Activated T-cell treated with anti-CD3 and anti-CD28 coated beads, Interleukin-2, amount 50 U/mL, for 1 hour (primary cell): ENCODE measurements at regions not wholly inside any gene's neighbourhood (a gene's known extent, or its start where the extent isn't known, plus 50 kb on each side); places are given as distances from the start of the nearest gene placed in this dataset.

Source experiments
- DNase-seq: peaks from one replicate; pipeline ENCODE4 v3.0.0-alpha.2; 2020

- no peak for DNase-seq
These were observed 237.0 kb upstream of the CDH9 start for GRCh38 chr5:27275345-27275744.

GRCh38 chr5:27269766-27270165 lies 231.4 kb upstream of the CDH9 start:
- no peak for DNase-seq

- no peak for DNase-seq
These were observed 228.9 kb upstream of the CDH9 start for GRCh38 chr5:27267209-27267824.

- DNase-seq, result no peak
These were observed 227.8 kb upstream of the CDH9 start for GRCh38 chr5:27266184-27266583.

GRCh38 chr5:27257696-27258095 lies 219.3 kb upstream of the CDH9 start:
- DNase-seq, result no peak

GRCh38 chr5:27252911-27253310 lies 214.5 kb upstream of the CDH9 start:
- DNase-seq, result no peak

GRCh38 chr5:27242258-27242626 lies 203.9 kb upstream of the CDH9 start:
- DNase-seq, result no peak

- DNase-seq, result no peak
These were observed 203.3 kb upstream of the CDH9 start for GRCh38 chr5:27241564-27242257.

GRCh38 chr5:27240791-27241190 lies 202.4 kb upstream of the CDH9 start:
- DNase-seq, result no peak

- DNase-seq, result no peak
These were observed 196.5 kb upstream of the CDH9 start for GRCh38 chr5:27234916-27235315.

- DNase-seq, result no peak
These were observed 183.0 kb upstream of the CDH9 start for GRCh38 chr5:27221410-27221809.

- no peak for DNase-seq
These were observed 182.4 kb upstream of the CDH9 start for GRCh38 chr5:27220752-27221151.

GRCh38 chr5:27217977-27218376 lies 179.6 kb upstream of the CDH9 start:
- DNase-seq, result no peak

GRCh38 chr5:27217155-27217956 lies 179.0 kb upstream of the CDH9 start:
- DNase-seq, result no peak

GRCh38 chr5:27216367-27216950 lies 178.1 kb upstream of the CDH9 start:
- DNase-seq, result no peak

- no peak for DNase-seq
These were observed 169.7 kb upstream of the CDH9 start for GRCh38 chr5:27208051-27208450.

- DNase-seq, result no peak
These were observed 153.6 kb upstream of the CDH9 start for GRCh38 chr5:27191786-27192510.

- no peak for DNase-seq
These were observed 134.3 kb upstream of the CDH9 start for GRCh38 chr5:27172693-27173092.

GRCh38 chr5:27171761-27172261 lies 133.4 kb upstream of the CDH9 start:
- DNase-seq, result no peak

- no peak for DNase-seq
These were observed 120.4 kb upstream of the CDH9 start for GRCh38 chr5:27158775-27159174.

- DNase-seq, result no peak
These were observed 119.8 kb upstream of the CDH9 start for GRCh38 chr5:27158171-27158570.

GRCh38 chr5:27144456-27144855 lies 106.1 kb upstream of the CDH9 start:
- no peak for DNase-seq

- no peak for DNase-seq
These were observed 102.4 kb upstream of the CDH9 start for GRCh38 chr5:27140831-27141230.
